HG02870 (cell line): ENCODE measurements at regions not wholly inside any gene's neighbourhood (a gene's known extent, or its start where the extent isn't known, plus 50 kb on each side); places are given as distances from the start of the nearest gene placed in this dataset.
"Not testable (repeated sequence)": the region's sequence is repeated elsewhere in the genome, so short reads cannot be mapped to it uniquely, and the experiment has no call there.

Experiments
- ATAC-seq: cut with Tn5 transposase; IDR thresholded peaks from one replicate; pipeline ENCODE4 v1.9.1; 2021; ENCODE audit warnings: mild to moderate bottlenecking, moderate library complexity; ENCODE audit not compliant: unreplicated experiment

- ATAC-seq: no peak
Measured at GRCh38 chr2:142827170-142827569, 50.3 kb upstream of the KYNU start.

DNA sequence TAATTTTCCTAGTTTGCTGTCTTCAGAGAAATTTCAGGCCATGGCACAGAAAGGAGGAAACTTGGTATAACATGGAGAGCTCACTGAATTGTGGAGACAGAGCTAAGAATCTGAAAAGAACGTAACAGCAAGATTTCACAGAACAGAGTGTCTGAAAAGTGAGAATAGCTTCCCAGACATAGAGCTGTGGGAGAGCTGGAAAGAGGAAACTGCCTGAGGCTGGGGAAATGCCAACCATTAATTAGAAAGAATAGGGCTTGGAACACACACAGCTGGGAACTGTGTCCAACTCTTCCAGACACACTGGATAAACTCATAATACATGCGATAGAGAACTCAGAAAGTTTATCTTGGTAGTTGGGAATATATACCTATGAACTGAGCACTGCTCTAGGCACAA, 51.6 kb upstream of the KYNU start:
- no peak for ATAC-seq

DNA sequence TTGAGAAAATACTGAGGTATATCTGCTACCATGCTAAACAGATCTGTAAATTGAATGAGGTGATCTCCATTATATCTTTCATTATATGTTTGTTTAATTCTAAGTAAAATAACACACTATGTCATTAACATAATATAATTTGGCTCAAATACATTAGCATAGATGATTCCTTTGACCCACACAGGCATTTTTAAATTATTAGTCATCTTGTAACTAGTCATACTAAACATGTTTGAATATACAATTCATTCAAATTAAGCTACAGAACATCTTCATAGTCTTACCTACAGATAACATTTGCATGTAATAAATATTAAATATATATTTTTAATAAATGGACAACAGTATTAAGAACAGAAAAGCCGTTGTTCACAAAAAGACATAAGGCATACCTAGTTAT, 52.7 kb upstream of the KYNU start:
- ATAC-seq: no peak

- ATAC-seq: no peak
Measured at GRCh38 chr2:142822190-142822589, 55.3 kb upstream of the KYNU start.

- ATAC-seq: no peak
Measured at GRCh38 chr2:142819411-142819810, 58.1 kb upstream of the KYNU start.

- ATAC-seq: no peak
Measured at GRCh38 chr2:142815375-142815774, 62.1 kb upstream of the KYNU start.

GRCh38 chr2:142813830-142814829, 63.3 kb upstream of the KYNU start:
- ATAC-seq: no peak

DNA sequence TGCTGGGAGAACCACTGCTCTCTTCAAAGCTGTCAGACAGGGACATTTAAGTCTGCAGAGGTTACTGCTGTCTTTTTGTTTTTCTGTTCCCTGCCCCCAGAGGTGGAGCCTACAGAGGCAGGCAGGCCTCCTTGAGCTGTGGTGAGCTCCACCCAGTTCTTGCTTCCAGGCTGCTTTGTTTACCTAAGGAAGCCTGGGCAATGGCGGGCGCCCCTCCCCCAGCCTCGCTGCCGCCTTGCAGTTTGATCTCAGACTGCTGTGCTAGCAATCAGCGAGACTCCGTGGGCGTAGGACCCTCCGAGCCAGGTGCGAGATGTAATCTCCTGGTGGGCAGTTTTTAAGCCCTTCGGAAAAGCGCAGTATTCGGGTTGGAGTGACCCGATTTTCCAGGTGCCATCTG, 65.8 kb upstream of the KYNU start:
- not testable (repeated sequence) for ATAC-seq

- no peak for ATAC-seq
Measured at GRCh38 chr2:142805244-142805643, 72.2 kb upstream of the KYNU start.

DNA sequence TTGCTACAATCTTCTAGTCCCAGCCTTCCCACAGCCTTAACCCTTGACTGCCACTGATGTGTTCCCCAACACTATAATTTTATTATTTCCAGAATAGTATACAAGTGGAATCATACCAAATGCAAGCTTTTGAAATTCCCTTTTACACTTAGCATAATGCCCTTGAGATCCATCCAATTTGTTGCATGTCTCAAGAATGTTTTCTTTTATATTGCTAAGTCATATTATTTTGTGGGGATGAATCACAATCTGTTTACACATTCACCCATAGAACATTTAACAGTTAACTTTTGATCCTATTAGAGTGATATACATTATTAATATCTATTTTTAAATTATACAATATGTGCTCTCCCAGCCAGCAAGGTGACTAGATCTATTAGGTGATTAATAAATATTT, 74.3 kb upstream of the KYNU start:
- ATAC-seq: no peak

DNA sequence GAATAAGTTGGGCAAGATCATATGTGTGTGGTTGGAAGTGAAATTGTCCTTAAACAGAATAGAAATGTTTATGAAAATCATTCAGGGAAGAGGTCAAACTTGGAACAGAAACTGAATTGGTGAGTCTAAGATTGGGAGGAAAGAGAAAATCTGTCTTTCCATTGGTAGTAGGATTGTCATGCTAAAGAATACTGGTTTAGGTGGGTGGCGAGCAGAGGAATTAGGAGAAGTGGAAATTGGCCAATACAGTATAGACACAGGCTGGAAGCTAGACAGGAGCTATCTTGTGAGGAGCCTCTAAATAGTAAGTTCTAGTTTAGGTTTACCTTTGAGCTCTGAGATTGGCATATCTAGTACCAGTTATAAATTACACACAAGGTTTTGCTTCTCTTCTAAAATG, 80.9 kb upstream of the KYNU start:
- ATAC-seq: no peak

DNA sequence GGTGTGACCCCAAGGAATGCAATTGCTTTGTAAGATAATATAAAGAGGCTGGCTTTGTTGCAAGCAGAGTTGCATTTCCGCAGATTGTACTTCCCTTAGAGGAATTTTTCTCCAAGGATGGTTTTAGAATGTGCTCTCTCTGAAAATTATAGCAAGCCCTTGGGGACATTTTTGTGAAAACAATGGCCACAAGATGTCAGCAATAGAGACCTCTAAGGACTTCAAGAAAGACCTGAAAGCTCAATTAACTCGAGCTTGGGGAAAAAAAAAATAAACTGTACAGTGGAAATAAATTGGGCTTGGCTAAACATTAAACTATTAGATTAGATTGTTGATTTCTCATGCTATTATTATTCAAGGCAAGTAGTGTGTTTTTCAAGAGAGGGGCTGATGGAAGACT, 81.3 kb upstream of the KYNU start:
- no peak for ATAC-seq

- no peak for ATAC-seq
Measured at GRCh38 chr2:142794850-142795249, 82.6 kb upstream of the KYNU start.

DNA sequence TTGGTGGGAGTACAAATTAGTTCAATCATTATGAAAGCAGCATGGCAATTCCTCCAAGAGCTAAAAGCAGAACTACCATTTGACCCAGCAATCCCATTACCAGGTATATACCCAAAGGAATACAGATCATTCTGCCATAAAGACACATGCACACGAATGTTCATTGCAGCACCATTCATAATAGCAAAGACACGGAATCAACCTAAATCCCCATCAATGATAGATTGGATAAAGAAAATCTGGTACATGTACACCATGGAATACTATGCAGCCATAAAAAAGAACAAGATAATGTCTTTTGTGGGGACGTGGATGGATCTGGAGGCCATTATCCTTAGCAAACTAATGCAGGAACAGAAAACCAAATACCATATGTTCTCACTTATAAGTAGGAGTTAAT, 85.1 kb upstream of the KYNU start:
- not testable (repeated sequence) for ATAC-seq

DNA sequence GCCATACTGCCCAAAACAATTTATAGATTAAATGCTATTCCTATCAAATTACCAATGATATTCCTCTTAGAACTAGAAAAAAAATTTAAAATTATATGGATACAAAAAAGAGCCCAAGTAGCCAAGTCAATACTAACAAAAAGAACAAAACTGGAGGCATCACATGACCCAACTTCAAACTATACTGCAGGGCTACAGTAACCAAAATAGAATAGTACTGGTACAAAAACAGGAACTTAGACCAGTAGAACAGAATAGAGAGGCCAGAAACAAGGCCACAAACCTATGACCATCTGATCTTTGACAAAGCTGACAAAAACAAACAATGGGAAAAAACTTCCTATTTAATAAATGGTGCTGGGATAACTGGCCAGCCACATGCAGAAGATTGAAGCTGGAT, 86.1 kb upstream of the KYNU start:
- no peak for ATAC-seq

GRCh38 chr2:142786918-142787702, 90.4 kb upstream of the KYNU start:
- no peak for ATAC-seq

DNA sequence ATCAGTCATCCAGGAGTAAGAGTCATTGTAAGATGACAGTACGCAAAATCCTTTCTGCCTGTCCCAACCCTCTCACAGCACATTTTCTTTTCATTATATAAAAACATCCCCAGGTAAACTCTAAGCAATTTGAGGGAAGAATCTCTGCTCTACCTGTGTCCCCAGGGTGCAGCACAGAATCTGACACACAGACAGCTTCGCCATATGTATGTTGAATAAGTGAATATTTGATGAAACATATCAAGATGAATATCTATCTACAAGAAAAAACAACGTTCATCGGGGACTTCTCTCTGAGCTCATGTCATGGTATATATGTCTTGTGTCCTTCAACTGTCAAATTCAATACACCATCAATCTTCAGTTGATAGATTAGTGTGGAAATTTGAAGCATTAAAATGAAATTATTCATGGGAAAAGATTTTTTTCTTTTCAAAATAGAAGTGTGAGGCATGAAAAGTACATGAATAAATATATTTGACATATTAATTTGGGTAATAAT, 94.5 kb upstream of the KYNU start:
- ATAC-seq: no peak

DNA sequence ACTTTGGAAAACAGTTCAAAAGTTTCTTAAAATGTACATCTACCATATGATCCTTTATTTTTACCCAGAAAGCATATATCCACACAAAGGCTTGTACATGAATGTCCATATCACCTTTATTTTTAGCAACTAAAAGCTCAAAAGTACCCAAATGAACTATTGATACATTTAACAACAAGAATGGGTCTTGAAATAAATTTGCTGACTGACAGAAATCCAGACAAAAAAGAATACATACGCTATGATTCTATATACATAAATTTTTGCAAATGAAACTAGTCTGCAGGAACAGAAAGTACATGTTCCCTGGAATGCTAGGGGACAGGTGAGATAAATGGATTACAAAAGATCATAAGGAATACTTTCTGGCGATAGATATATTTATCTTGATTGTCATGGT, 96.3 kb upstream of the KYNU start:
- no peak for ATAC-seq

- ATAC-seq: no peak
Measured at GRCh38 chr2:142778289-142778688, 99.2 kb upstream of the KYNU start.

DNA sequence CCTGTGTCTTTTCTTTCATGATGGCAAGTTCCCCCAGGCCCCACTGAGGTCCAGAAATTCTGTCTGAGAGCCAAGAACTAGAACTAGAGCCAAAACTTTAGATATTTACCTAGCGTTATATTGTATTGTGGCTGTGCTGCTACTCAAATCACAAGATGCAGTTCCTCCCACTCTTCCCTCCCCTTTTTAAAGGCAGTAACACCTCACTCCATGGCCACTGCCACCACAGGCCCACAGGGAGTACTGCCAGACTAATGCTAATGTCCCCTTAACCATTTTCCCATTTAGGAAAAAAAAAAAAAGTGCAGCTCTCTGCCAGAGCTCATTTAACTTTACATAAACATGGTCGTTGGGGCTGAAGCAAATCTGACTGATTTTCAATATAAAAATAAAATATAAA, 99.7 kb upstream of the KYNU start:
- ATAC-seq: no peak

DNA sequence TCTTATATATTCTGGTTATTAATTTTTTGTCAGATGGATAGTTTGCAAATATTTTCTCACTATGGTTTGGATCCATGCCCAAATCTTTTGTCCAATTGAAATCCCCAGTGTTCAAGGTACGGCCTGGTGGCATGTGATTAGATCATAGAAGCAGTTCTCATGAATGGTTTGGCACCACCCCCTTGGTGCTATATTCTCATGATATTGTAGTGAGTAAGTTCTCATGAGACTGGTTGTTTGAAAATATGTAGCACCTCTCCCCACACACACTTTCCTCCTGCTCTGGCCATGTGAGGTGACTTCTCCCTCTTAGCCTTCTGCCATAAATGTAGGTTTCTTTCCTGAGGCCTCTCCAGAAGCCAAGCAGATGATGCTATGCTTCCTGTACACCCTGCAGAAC, 107.7 kb upstream of the KYNU start:
- no peak for ATAC-seq

DNA sequence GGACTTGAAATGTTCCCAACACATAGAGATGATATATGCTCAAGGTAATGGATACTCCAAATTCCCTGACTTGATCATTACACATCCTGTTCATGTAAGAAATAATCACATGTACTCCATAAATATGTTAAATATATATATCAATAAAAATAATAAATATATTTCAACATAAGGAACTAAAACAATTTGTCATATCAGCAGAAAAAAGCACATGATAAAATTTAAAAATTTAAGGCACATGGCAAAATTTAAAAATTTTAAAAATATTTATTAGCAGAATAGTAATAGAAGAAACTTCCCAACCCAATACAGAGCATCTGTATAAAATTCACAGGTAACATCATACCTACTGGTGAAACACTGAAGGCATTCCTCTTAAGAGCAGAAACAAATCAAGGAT, 109.6 kb upstream of the KYNU start:
- ATAC-seq: no peak
